HepG2 (cell line): ENCODE measurements at regions not wholly inside any gene's neighbourhood (a gene's known extent, or its start where the extent isn't known, plus 50 kb on each side); places are given as distances from the start of the nearest gene placed in this dataset.

Experiments used
- ATAC-seq: fragments of 200-7000 bp; cut with Tn5 transposase; 3 replicates; pipeline ENCODE4 v1.9.1; 2020; ENCODE audit warnings: mild to moderate bottlenecking, moderate library complexity
- BruUV-seq: library from RNA; stranded (reverse); fragments of 400-500 nt; replicated peaks from 2 replicates; lab custom pipeline; 2021; lab: Mats Ljungman, UMichigan
- CTCF ChIA-PET: fragments of 300-600 bp; formaldehyde crosslinking; extraction: SDS; loops from one replicate; lab custom pipeline; 2021; ENCODE audit warnings: low total read pairs, inconsistent platforms, low intra/inter-chr PET ratio; lab: Yijun Ruan, JAX
- POLR2A ChIA-PET: fragments of 350-600 bp; sonication (Branson Sonifier 250); formaldehyde crosslinking; loops from one replicate; lab custom pipeline; 2020; ENCODE audit warnings: antibody characterized with exemption, inconsistent platforms; lab: Yijun Ruan, JAX
- DNase-seq: peaks from one replicate; pipeline ENCODE4 v3.0.0-alpha.2; 2015; ENCODE audit warnings: low spot score
- FAIRE-seq: peaks from 3 replicates; lab custom pipeline; 2011; peaks lifted over from hg19 to GRCh38; lab: Jason Lieb, UNC
- H2AFZ ChIP-seq: one replicate; pipeline ENCODE4 v1.6.1; 2011; ENCODE audit warnings: low read length, inconsistent platforms
- H3K27ac ChIP-seq: fragments of 300-600 bp; 3 replicates; pipeline ENCODE4 v1.8.0; 2011; ENCODE audit warnings: mixed run types, mild to moderate bottlenecking, mixed read lengths, low read length, inconsistent platforms; ENCODE audit not compliant: insufficient read depth; ENCODE audit errors: extremely low read length
- H3K27me3 ChIP-seq, 2 experiments: fragments of 200-600 bp in 1 of 2; 2 replicates in 1 of 2; 3 replicates in 1 of 2; pipeline versions ENCODE4 v1.6.0 to v1.8.0; 2011; ENCODE audit warnings: low read length in 2 of 2, mild to moderate bottlenecking in 2 of 2, moderate library complexity in 2 of 2, inconsistent platforms in 1 of 2; ENCODE audit not compliant: insufficient read depth in 2 of 2, control insufficient read depth in 1 of 2
- H3K36me3 ChIP-seq, 2 experiments: fragments of 200-600 bp in 1 of 2; replicated peaks in 1 of 2; 2 replicates in 1 of 2; 3 replicates in 1 of 2; pipeline versions ENCODE4 v1.5.1 to v1.8.0; 2011; ENCODE audit warnings: low read length in 2 of 2, inconsistent platforms in 1 of 2; ENCODE audit not compliant: insufficient read depth in 2 of 2, control insufficient read depth in 1 of 2
- H3K4me1 ChIP-seq: 2 replicates; pipeline ENCODE4 v1.5.1; 2012; ENCODE audit warnings: low read length, inconsistent platforms; ENCODE audit not compliant: insufficient read depth
- H3K4me2 ChIP-seq: 2 replicates; pipeline ENCODE4 v1.6.0; 2011; ENCODE audit warnings: low read depth, low read length, inconsistent platforms
- H3K4me3 ChIP-seq, 3 experiments: fragments of 200-600 bp in 1 of 3; sonication (generic), shearing (Covaris generic) in 1 of 3; replicated peaks in 1 of 3; 2 replicates each; pipeline ENCODE4 v1.5.1; 2011 to 2016; ENCODE audit warnings: low read length in 3 of 3, inconsistent platforms in 2 of 3, low read depth in 2 of 3, mild to moderate bottlenecking in 2 of 3, control low read depth in 1 of 3, mixed read lengths in 1 of 3; ENCODE audit not compliant: insufficient read depth in 1 of 3
- H3K79me2 ChIP-seq: one replicate; pipeline ENCODE4 v1.6.1; 2011; ENCODE audit warnings: low read length, inconsistent platforms; ENCODE audit not compliant: insufficient read depth
- H3K9ac ChIP-seq: 2 replicates; pipeline ENCODE4 v1.6.0; 2011; ENCODE audit warnings: mild to moderate bottlenecking, low read depth, low read length, inconsistent platforms; ENCODE audit not compliant: insufficient read depth
- H3K9me3 ChIP-seq: 2 replicates; pipeline ENCODE4 v1.5.1; 2012; ENCODE audit warnings: mild to moderate bottlenecking, low read length
- H4K20me1 ChIP-seq: 2 replicates; pipeline ENCODE4 v1.6.0; 2011; ENCODE audit warnings: inconsistent platforms, mild to moderate bottlenecking, low read length, moderate library complexity; ENCODE audit not compliant: insufficient read depth
- CBX2 ChIP-seq, 2 experiments: fragments of 200-600 bp in 1 of 2; sonication (generic); formaldehyde crosslinking in 1 of 2; IDR thresholded peaks; 2 replicates each; pipeline versions ENCODE4 v1.7.0 to v1.8.1; 2018 to 2022; ENCODE audit warnings: low read depth in 2 of 2, low read length in 1 of 2, mild to moderate bottlenecking in 1 of 2, missing genetic modification reagents in 1 of 2
- IKZF4 ChIP-seq: sonication (generic); formaldehyde crosslinking; IDR thresholded peaks from 2 replicates; pipeline ENCODE4 v1.5.1; 2020; ENCODE audit warnings: borderline replicate concordance, mild to moderate bottlenecking, low read depth, missing genetic modification reagents; ENCODE audit errors: not compliant biosample characterization
- YEATS4 ChIP-seq: sonication (generic); formaldehyde crosslinking; IDR thresholded peaks from 2 replicates; pipeline ENCODE4 v1.4.0; 2020; ENCODE audit warnings: missing genetic modification reagents, borderline replicate concordance
- ZNF234 ChIP-seq: sonication (generic); formaldehyde crosslinking; conservative IDR thresholded peaks from 2 replicates; pipeline ENCODE4 v1.5.1; 2020; ENCODE audit warnings: mild to moderate bottlenecking, missing genetic modification reagents
- ZNF563 ChIP-seq: sonication (generic); formaldehyde crosslinking; IDR thresholded peaks from 2 replicates; pipeline ENCODE4 v1.8.0; 2022; ENCODE audit warnings: mild to moderate bottlenecking, moderate library complexity, missing genetic modification reagents
- WGBS: methylation state at CpG from one replicate; pipeline ENCODE4 v1.1.6; 2017; ENCODE audit warnings: low lambda C conversion rate; 5-methylcytosine and 5-hydroxymethylcytosine counted together
- in situ Hi-C: cut with HindIII; loops from 2 replicates; pipeline ENCODE4 v1.10.0; 2017; ENCODE audit warnings: low pct_unique_long_range_greater_than_20kb; ENCODE audit not compliant: extremely low pct_ligation_motif_present
- intact Hi-C: fragments of 100-400 bp; cut with micrococcal nuclease; formaldehyde crosslinking; loops from one replicate; pipeline ENCODE4 v1.10.0; 2022; ENCODE audit not compliant: unreplicated experiment
- TF ChIP-seq, protein P1 (sequence below): fragments of 450-650 bp; IDR thresholded peaks from 2 replicates; pipeline ENCODE4 v1.6.1; 2016
- TF ChIP-seq, protein P2 (sequence below), 2 experiments: fragments of 450-650 bp in 1 of 2; sonication (generic) in 1 of 2; formaldehyde crosslinking in 1 of 2; IDR thresholded peaks; 2 replicates each; pipeline versions ENCODE4 v1.6.1 to v1.8.0; 2016 to 2022; ENCODE audit warnings: antibody characterized with exemption in 1 of 2, mild to moderate bottlenecking in 1 of 2, missing genetic modification reagents in 1 of 2

DNA sequence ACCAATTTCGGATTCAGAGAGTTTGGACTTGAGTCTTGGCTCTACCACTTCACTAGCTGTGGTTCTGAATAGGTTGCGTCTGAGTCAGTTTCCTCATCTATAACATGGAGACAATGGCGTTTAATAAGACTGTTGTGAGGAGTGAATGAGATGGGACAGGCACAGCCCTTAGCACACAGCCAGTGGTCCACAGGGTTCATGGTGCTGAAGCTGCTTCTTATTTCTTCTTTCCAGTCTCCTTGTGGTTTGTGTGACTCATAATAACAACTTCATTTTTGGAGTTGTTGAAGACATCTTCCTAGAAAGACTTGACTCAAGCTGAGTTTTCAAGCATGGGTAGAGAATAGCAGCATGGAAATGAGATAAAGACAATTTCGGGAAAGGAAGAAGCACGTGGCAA, 172.6 kb upstream of the PPP2R2B start:
- no peaks in the 10 kb centered on the region for H3K4me1 ChIP-seq
- H3K4me2 ChIP-seq: no peak overlapping the region
- ChIA-PET CTCF (no interaction called here), POLR2A (no interaction called here)
- H3K9me3 ChIP-seq: no peaks in the 10 kb centered on the region
- no peak overlapping the region for H2AFZ ChIP-seq
- in situ Hi-C loops (no loop called here), intact Hi-C loops (no loop called here)
- H3K79me2 ChIP-seq: no peaks in the 10 kb centered on the region
- ATAC-seq (no peak), DNase-seq (no peak), FAIRE-seq (no peak)
- no peaks in the 10 kb centered on the region for H3K27me3 ChIP-seq
- no TSS peak for BruUV-seq
- WGBS: 11% methylated on average over 5 of the region's 5 CpGs
- no peak overlapping the region for H3K9ac ChIP-seq
- H3K36me3 ChIP-seq: no peaks in the 10 kb centered on the region
- TF ChIP-seq IKZF4 (CRISPR knock-in tag): no peak
- TF ChIP-seq, protein P1, sequence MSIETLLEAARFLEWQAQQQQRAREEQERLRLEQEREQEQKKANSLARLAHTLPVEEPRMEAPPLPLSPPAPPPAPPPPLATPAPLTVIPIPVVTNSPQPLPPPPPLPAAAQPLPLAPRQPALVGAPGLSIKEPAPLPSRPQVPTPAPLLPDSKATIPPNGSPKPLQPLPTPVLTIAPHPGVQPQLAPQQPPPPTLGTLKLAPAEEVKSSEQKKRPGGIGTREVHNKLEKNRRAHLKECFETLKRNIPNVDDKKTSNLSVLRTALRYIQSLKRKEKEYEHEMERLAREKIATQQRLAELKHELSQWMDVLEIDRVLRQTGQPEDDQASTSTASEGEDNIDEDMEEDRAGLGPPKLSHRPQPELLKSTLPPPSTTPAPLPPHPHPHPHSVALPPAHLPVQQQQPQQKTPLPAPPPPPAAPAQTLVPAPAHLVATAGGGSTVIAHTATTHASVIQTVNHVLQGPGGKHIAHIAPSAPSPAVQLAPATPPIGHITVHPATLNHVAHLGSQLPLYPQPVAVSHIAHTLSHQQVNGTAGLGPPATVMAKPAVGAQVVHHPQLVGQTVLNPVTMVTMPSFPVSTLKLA: 0 out of 2 replicates have a peak, but pooled peaks have one; percentile 14
- H3K4me3 ChIP-seq: no peak overlapping the region
- H4K20me1 ChIP-seq: no peaks in the 10 kb centered on the region
- H3K27ac ChIP-seq: no peak overlapping the region

DNA sequence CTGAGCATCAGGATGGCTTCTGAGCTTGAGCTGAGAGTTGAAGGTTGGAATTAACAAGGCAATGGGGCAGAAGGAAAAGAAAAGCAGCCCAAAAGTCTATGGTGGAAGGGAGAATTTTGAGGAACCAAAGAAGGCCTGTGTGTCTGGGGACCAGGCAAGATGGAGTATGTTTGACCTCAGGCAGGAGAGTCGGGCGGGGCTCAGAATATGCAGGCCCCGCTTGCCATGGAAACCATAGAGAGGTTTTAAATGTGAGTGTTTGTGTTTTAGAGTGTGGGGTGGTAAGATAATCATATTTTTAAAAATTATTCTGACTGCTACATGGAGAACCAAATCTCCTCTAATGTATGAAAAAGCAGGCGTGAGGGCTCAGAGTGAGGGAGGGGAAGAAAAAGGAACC, 174.0 kb upstream of the PPP2R2B start:
- in situ Hi-C loops (no loop called here), intact Hi-C loops (no loop called here)
- no peaks in the 10 kb centered on the region for H3K27me3 ChIP-seq
- CTCF ChIA-PET: no interaction called here
- POLR2A ChIA-PET: no interaction called here
- H3K9me3 ChIP-seq: no peaks in the 10 kb centered on the region
- H4K20me1 ChIP-seq: no peaks in the 10 kb centered on the region
- H3K9ac ChIP-seq: no peak overlapping the region
- FAIRE-seq (no peak), ATAC-seq (no peak), DNase-seq (no peak)
- H3K36me3 ChIP-seq: no peaks in the 10 kb centered on the region
- H3K4me1 ChIP-seq: no peaks in the 10 kb centered on the region
- H3K79me2 ChIP-seq: no peaks in the 10 kb centered on the region
- H3K4me3 ChIP-seq: no peak overlapping the region
- 90% methylated on average over 4 of the region's 4 CpGs for WGBS
- BruUV-seq: no TSS peak
- no peak overlapping the region for H2AFZ ChIP-seq
- H3K4me2 ChIP-seq: no peak overlapping the region
- H3K27ac ChIP-seq: no peak overlapping the region
- TF ChIP-seq YEATS4 (no peak), ZNF234 (CRISPR knock-in tag) (no peak), CBX2 (IDR thresholded peaks at IDR 0.05; ENCODE audit: low read depth, low read length) (no peak), CBX2 (CRISPR knock-in tag; IDR thresholded peaks at IDR 0.05; ENCODE audit: low read depth) (no peak), ZNF563 (CRISPR knock-in tag) (no peak)
- TF ChIP-seq, protein P2, sequence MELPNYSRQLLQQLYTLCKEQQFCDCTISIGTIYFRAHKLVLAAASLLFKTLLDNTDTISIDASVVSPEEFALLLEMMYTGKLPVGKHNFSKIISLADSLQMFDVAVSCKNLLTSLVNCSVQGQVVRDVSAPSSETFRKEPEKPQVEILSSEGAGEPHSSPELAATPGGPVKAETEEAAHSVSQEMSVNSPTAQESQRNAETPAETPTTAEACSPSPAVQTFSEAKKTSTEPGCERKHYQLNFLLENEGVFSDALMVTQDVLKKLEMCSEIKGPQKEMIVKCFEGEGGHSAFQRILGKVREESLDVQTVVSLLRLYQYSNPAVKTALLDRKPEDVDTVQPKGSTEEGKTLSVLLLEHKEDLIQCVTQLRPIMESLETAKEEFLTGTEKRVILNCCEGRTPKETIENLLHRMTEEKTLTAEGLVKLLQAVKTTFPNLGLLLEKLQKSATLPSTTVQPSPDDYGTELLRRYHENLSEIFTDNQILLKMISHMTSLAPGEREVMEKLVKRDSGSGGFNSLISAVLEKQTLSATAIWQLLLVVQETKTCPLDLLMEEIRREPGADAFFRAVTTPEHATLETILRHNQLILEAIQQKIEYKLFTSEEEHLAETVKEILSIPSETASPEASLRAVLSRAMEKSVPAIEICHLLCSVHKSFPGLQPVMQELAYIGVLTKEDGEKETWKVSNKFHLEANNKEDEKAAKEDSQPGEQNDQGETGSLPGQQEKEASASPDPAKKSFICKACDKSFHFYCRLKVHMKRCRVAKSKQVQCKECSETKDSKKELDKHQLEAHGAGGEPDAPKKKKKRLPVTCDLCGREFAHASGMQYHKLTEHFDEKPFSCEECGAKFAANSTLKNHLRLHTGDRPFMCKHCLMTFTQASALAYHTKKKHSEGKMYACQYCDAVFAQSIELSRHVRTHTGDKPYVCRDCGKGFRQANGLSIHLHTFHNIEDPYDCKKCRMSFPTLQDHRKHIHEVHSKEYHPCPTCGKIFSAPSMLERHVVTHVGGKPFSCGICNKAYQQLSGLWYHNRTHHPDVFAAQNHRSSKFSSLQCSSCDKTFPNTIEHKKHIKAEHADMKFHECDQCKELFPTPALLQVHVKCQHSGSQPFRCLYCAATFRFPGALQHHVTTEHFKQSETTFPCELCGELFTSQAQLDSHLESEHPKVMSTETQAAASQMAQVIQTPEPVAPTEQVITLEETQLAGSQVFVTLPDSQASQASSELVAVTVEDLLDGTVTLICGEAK (IDR thresholded peaks at IDR 0.05): no peak
- TF ChIP-seq, protein P2 (CRISPR knock-in tag; IDR thresholded peaks at IDR 0.05): no peak
